ENCODE measurements at regions not wholly inside any gene's neighbourhood (a gene's known extent, or its start where the extent isn't known, plus 50 kb on each side); places are given as distances from the start of the nearest gene placed in this dataset.

DNA sequence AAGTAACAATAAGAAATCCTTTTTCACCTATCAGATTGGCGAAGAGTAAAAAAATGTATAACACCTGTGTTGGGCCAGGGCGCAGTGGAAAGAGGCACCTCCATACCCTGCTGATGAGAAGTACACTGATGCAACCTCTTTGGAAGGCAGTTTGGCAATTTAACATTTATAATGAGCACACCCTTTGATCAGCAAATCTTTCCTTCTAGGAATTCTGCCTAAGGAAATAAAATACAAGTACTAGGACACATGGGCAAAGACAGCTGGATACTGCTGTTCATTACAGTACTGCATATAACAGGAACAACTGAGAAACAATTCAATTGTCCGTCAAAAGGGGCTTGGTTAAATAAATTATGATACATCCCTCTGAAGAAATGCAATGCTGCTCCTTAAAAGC is 110.1 kb downstream of the RPL27A start:
- H3K9me2 ChIP-seq (ENCODE audit: insufficient read depth) = no peaks in the 10 kb centered on the region
- H3K79me2 ChIP-seq (ENCODE audit: low read depth) = no peaks in the 10 kb centered on the region
- H3K4me1 ChIP-seq (replicated peaks; ENCODE audit: insufficient read depth) = no peaks in the 10 kb centered on the region
- no peak overlapping the region for H2AFZ ChIP-seq
- H3K9me3 ChIP-seq (ENCODE audit: insufficient read depth, low read depth) = no peaks in the 10 kb centered on the region
- no peaks in the 10 kb centered on the region for H3F3A ChIP-seq (ENCODE audit: insufficient read depth, low read depth)
- ChIA-PET POLR2A (ENCODE audit: unreplicated experiment) (no interaction called here), CTCF (no interaction called here)
- H3K27me3 ChIP-seq (ENCODE audit: insufficient read depth, low read depth) = no peaks in the 10 kb centered on the region
- no peaks in the 10 kb centered on the region for H3K36me3 ChIP-seq (ENCODE audit: low read depth)
- BruUV-seq (replicated peaks) = no TSS peak
- H3K4me2 ChIP-seq = no peak overlapping the region
- intact Hi-C loops (cut with micrococcal nuclease; ENCODE audit: unreplicated experiment) = no loop called here
- H3K27ac ChIP-seq = no peak overlapping the region
- H3K4me3 ChIP-seq = no peak overlapping the region
- no peaks in the 10 kb centered on the region for H4K20me1 ChIP-seq (ENCODE audit: insufficient read depth)
- TF ChIP-seq EZH2 (IDR thresholded peaks at IDR 0.05; ENCODE audit: low read depth) = no peak
- no peak for TF ChIP-seq CTCF (conservative IDR thresholded peaks at IDR 0.05)
- no peak for DNase-seq

- Histone ChIP-seq H3K9me3 (ENCODE audit: insufficient read depth, low read depth) (no peaks in the 10 kb centered on the region), H3K27ac (no peak overlapping the region), H4K20me1 (ENCODE audit: insufficient read depth) (no peaks in the 10 kb centered on the region), H2AFZ (no peak overlapping the region), H3F3A (ENCODE audit: insufficient read depth, low read depth) (no peaks in the 10 kb centered on the region), H3K27me3 (ENCODE audit: insufficient read depth, low read depth) (no peaks in the 10 kb centered on the region), H3K9me2 (ENCODE audit: insufficient read depth) (no peaks in the 10 kb centered on the region), H3K4me1 (replicated peaks; ENCODE audit: insufficient read depth) (no peaks in the 10 kb centered on the region), H3K79me2 (ENCODE audit: low read depth) (no peaks in the 10 kb centered on the region), H3K36me3 (ENCODE audit: low read depth) (no peaks in the 10 kb centered on the region), H3K4me2 (no peak overlapping the region), H3K4me3 (no peak overlapping the region)
- no peak for DNase-seq
- no peak for TF ChIP-seq CTCF (conservative IDR thresholded peaks at IDR 0.05)
- no peak for TF ChIP-seq EZH2 (IDR thresholded peaks at IDR 0.05; ENCODE audit: low read depth)
- no TSS peak for BruUV-seq (replicated peaks)
- ChIA-PET CTCF (no interaction called here), POLR2A (ENCODE audit: unreplicated experiment) (no interaction called here)
- intact Hi-C loops (cut with micrococcal nuclease; ENCODE audit: unreplicated experiment) = no loop called here
These were observed 110.7 kb downstream of the RPL27A start for GRCh38 chr11:8793114-8793777.

DNA sequence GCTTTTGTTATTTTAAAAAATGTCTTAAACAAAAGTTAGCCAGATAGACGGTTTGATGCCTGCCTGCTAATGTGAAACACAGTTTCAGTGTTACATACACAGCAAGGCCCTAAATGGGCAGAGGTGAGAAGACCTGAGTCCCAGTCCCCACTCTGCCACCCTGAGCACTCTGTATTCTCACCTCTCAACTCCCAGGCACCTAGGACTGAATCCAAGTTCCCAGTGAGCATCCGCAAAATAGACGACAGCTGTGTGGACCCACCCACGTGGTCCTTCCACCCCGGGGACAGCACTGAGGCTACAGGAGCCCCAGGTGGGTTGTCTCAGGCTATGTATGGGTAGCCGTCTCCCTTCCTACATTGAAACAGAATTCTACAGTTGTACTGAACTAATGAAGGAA is 111.5 kb downstream of the RPL27A start:
- BruUV-seq (replicated peaks) = no TSS peak
- CTCF ChIA-PET = no interaction called here
- H4K20me1 ChIP-seq (ENCODE audit: insufficient read depth) = no peaks in the 10 kb centered on the region
- no peaks in the 10 kb centered on the region for H3K27me3 ChIP-seq (ENCODE audit: insufficient read depth, low read depth)
- TF ChIP-seq CTCF (conservative IDR thresholded peaks at IDR 0.05) (no peak), EZH2 (IDR thresholded peaks at IDR 0.05; ENCODE audit: low read depth) (no peak)
- H2AFZ ChIP-seq = no peak overlapping the region
- H3F3A ChIP-seq (ENCODE audit: insufficient read depth, low read depth) = no peaks in the 10 kb centered on the region
- no peak overlapping the region for H3K4me2 ChIP-seq
- no peaks in the 10 kb centered on the region for H3K4me1 ChIP-seq (replicated peaks; ENCODE audit: insufficient read depth)
- H3K27ac ChIP-seq = no peak overlapping the region
- POLR2A ChIA-PET (ENCODE audit: unreplicated experiment) = no interaction called here
- H3K9me2 ChIP-seq (ENCODE audit: insufficient read depth) = no peaks in the 10 kb centered on the region
- DNase-seq = no peak
- no peak overlapping the region for H3K4me3 ChIP-seq
- H3K9me3 ChIP-seq (ENCODE audit: insufficient read depth, low read depth) = no peaks in the 10 kb centered on the region
- no peaks in the 10 kb centered on the region for H3K79me2 ChIP-seq (ENCODE audit: low read depth)
- intact Hi-C loops (cut with micrococcal nuclease; ENCODE audit: unreplicated experiment) = no loop called here
- no peaks in the 10 kb centered on the region for H3K36me3 ChIP-seq (ENCODE audit: low read depth)
